SK-N-SH (cell line): ENCODE measurements at regions not wholly inside any gene's neighbourhood (a gene's known extent, or its start where the extent isn't known, plus 50 kb on each side); places are given as distances from the start of the nearest gene placed in this dataset.
A peak's percentile ranks its signal among the peaks of the same experiment; 100 is the strongest.
"Not testable (repeated sequence)": the region's sequence is repeated elsewhere in the genome, so short reads cannot be mapped to it uniquely, and the experiment has no call there.

ENCODE experiments used
- CTCF ChIA-PET: fragments of 300-600, 350-600 bp; formaldehyde crosslinking; extraction: SDS; loops from one replicate; lab custom pipeline; 2021; lab: Yijun Ruan, JAX
- POLR2A ChIA-PET: fragments of 350-600 bp; sonication (Branson Sonifier 250); formaldehyde crosslinking; extraction: SDS; loops from one replicate; lab custom pipeline; 2020; ENCODE audit warnings: antibody characterized with exemption, inconsistent platforms; lab: Yijun Ruan, JAX
- DNase-seq: peaks from one replicate; pipeline ENCODE4 v3.0.0; 2012
- H2AFZ ChIP-seq: fragments of 200-600 bp; sonication (generic); 2 replicates; pipeline ENCODE4 v1.8.1; 2016; ENCODE audit warnings: antibody characterized with exemption, mild to moderate bottlenecking, low read depth
- H3F3A ChIP-seq: fragments of 200-600 bp; sonication (generic); replicated peaks from 2 replicates; pipeline ENCODE3; 2016; ENCODE audit warnings: antibody characterized with exemption, mild to moderate bottlenecking; ENCODE audit not compliant: insufficient read depth
- H3K27ac ChIP-seq, 2 experiments: fragments of 200-500 bp in 1 of 2; fragments of 200-600 bp in 1 of 2; sonication (Bioruptor generic) in 1 of 2; sonication (generic), shearing (Covaris generic) in 1 of 2; 2 replicates each; pipeline versions ENCODE4 v1.5.1 to v1.6.1; 2014 to 2016; ENCODE audit warnings: low read depth in 2 of 2, inconsistent platforms in 1 of 2, low read length in 1 of 2, mild to moderate bottlenecking in 1 of 2, mixed read lengths in 1 of 2
- H3K27me3 ChIP-seq: fragments of 200-600 bp; sonication (generic), shearing (Covaris generic); 2 replicates; pipeline ENCODE4 v1.6.1; 2016; ENCODE audit warnings: mixed run types; ENCODE audit not compliant: insufficient read depth
- H3K36me3 ChIP-seq, 2 experiments: fragments of 200-500 bp in 1 of 2; fragments of 200-600 bp in 1 of 2; sonication (Bioruptor generic) in 1 of 2; sonication (generic) in 1 of 2; replicated peaks in 1 of 2; 2 replicates each; pipeline versions ENCODE3 to v1.5.1; 2014 to 2016; ENCODE audit warnings: low read length in 1 of 2, mild to moderate bottlenecking in 1 of 2; ENCODE audit not compliant: insufficient read depth in 2 of 2, control insufficient read depth in 1 of 2
- H3K4me1 ChIP-seq, 2 experiments: fragments of 200-500 bp in 1 of 2; fragments of 200-600 bp in 1 of 2; sonication (Bioruptor generic) in 1 of 2; sonication (generic), shearing (Covaris generic) in 1 of 2; 2 replicates each; pipeline versions ENCODE4 v1.5.1 to v1.6.1; 2014 to 2016; ENCODE audit warnings: low read depth in 1 of 2, low read length in 1 of 2, mixed run types in 1 of 2; ENCODE audit not compliant: insufficient read depth in 2 of 2, control insufficient read depth in 1 of 2
- H3K4me2 ChIP-seq: fragments of 200-600 bp; sonication (generic), shearing (Covaris generic); 2 replicates; pipeline ENCODE4 v1.6.1; 2017; ENCODE audit warnings: mixed run types
- H3K4me3 ChIP-seq, 2 experiments: fragments of 200-500 bp in 1 of 2; fragments of 200-600 bp in 1 of 2; sonication (Bioruptor generic) in 1 of 2; sonication (generic), shearing (Covaris generic) in 1 of 2; 2 replicates each; pipeline versions ENCODE4 v1.5.1 to v1.8.1; 2014 to 2016; ENCODE audit warnings: low read depth in 2 of 2, inconsistent platforms in 1 of 2, low read length in 1 of 2, mild to moderate bottlenecking in 1 of 2, mixed read lengths in 1 of 2, moderate library complexity in 1 of 2
- H3K79me2 ChIP-seq: fragments of 200-600 bp; sonication (generic); 2 replicates; pipeline ENCODE4 v1.8.1; 2017; ENCODE audit warnings: mild to moderate bottlenecking; ENCODE audit not compliant: insufficient read depth
- H3K9ac ChIP-seq: fragments of 200-600 bp; sonication (generic); 2 replicates; pipeline ENCODE4 v1.6.1; 2017; ENCODE audit warnings: mixed run types
- H3K9me2 ChIP-seq: fragments of 200-600 bp; sonication (generic); 2 replicates; pipeline ENCODE4 v1.6.1; 2017; ENCODE audit warnings: mixed run types
- H3K9me3 ChIP-seq: fragments of 200-600 bp; sonication (generic); 2 replicates; pipeline ENCODE4 v1.6.1; 2017; ENCODE audit warnings: mixed run types, mild to moderate bottlenecking, moderate library complexity
- H4K20me1 ChIP-seq: fragments of 200-600 bp; sonication (generic); 2 replicates; pipeline ENCODE4 v1.6.1; 2017; ENCODE audit warnings: mild to moderate bottlenecking, mixed run types; ENCODE audit not compliant: insufficient read depth
- CTCF ChIP-seq: fragments of 200-600 bp; sonication (generic); IDR thresholded peaks from 2 replicates; pipeline ENCODE4 v1.6.1; 2017; ENCODE audit warnings: antibody characterized with exemption, mild to moderate bottlenecking, moderate library complexity
- EP300 ChIP-seq, 2 experiments: IDR thresholded peaks; 2 replicates each; pipeline versions ENCODE4 v1.4.0 to v1.6.1; 2012; ENCODE audit warnings: borderline replicate concordance in 1 of 2, low read depth in 1 of 2, low read length in 1 of 2
- MAX ChIP-seq: IDR thresholded peaks from 2 replicates; pipeline ENCODE4 v1.4.0; 2012; ENCODE audit warnings: low read depth
- MXI1 ChIP-seq: IDR thresholded peaks from 2 replicates; pipeline ENCODE4 v1.6.1; 2012; ENCODE audit warnings: mild to moderate bottlenecking, low read depth, low read length, improper control_type of control experiment
- NRF1 ChIP-seq: IDR thresholded peaks from 2 replicates; pipeline ENCODE4 v1.6.1; 2012; ENCODE audit warnings: low read depth, mild to moderate bottlenecking, low read length
- PBX3 ChIP-seq: IDR thresholded peaks from 2 replicates; pipeline ENCODE4; 2012
- POLR2AphosphoS5 ChIP-seq: IDR thresholded peaks from 2 replicates; pipeline ENCODE4 v1.6.1; 2012; ENCODE audit warnings: low read depth, low read length
- RAD21 ChIP-seq: IDR thresholded peaks from 2 replicates; pipeline ENCODE4 v1.6.1; 2012; ENCODE audit warnings: mild to moderate bottlenecking, low read length
- REST ChIP-seq: IDR thresholded peaks from 2 replicates; pipeline ENCODE4 v1.6.1; 2012; ENCODE audit warnings: mild to moderate bottlenecking, low read depth, low read length, moderate library complexity
- RFX5 ChIP-seq: IDR thresholded peaks from 2 replicates; pipeline ENCODE4 v1.6.1; 2012; ENCODE audit warnings: mild to moderate bottlenecking, improper control_type of control experiment, low read length
- RXRA ChIP-seq: IDR thresholded peaks from 2 replicates; pipeline ENCODE4 v1.4.0; 2012; ENCODE audit warnings: low read depth, mild to moderate bottlenecking, borderline replicate concordance
- SIN3A ChIP-seq: IDR thresholded peaks from 2 replicates; pipeline ENCODE4 v1.6.1; 2012; ENCODE audit warnings: low read depth, mild to moderate bottlenecking, low read length, moderate library complexity, borderline replicate concordance
- SMC3 ChIP-seq: IDR thresholded peaks from 2 replicates; pipeline ENCODE4 v1.6.1; 2012; ENCODE audit warnings: low read depth, low read length, improper control_type of control experiment
- TAF1 ChIP-seq: IDR thresholded peaks from 2 replicates; pipeline ENCODE4 v1.6.1; 2012; ENCODE audit warnings: low read depth, mild to moderate bottlenecking, low read length, moderate library complexity, borderline replicate concordance
- WGBS: methylation state at CpG from one replicate; pipeline ENCODE4 v1.1.6; 2017; ENCODE audit warnings: low lambda C conversion rate; 5-methylcytosine and 5-hydroxymethylcytosine counted together

GRCh38 chr11:50278756-50279155 is 246.1 kb downstream of the OR4C45 start:
- no peak overlapping the region for H3K9ac ChIP-seq
- ChIA-PET CTCF (no interaction called here), POLR2A (no interaction called here)
- TF ChIP-seq RFX5, result no peak
- no peak for TF ChIP-seq SMC3
- TF ChIP-seq RAD21, result no peak
- TF ChIP-seq PBX3, result no peak
- no peak for TF ChIP-seq REST
- no peaks in the 10 kb centered on the region for H4K20me1 ChIP-seq
- H3K79me2 ChIP-seq, result no peaks in the 10 kb centered on the region
- WGBS, result 68% methylated on average over 17 of the region's 24 CpGs
- H3F3A ChIP-seq, result no peaks in the 10 kb centered on the region
- H3K4me1 ChIP-seq, result no peaks in the 10 kb centered on the region
- no peak overlapping the region for H3K27ac ChIP-seq
- H3K4me2 ChIP-seq, result no peak overlapping the region
- no peaks in the 10 kb centered on the region for H3K36me3 ChIP-seq
- H3K9me3 ChIP-seq, result no peaks in the 10 kb centered on the region
- no peak overlapping the region for H3K4me3 ChIP-seq
- no peak for DNase-seq
- H2AFZ ChIP-seq, result no peak overlapping the region
- H3K27me3 ChIP-seq, result no peaks in the 10 kb centered on the region
- no peaks in the 10 kb centered on the region for H3K9me2 ChIP-seq

- Histone ChIP-seq H3K9ac (peak overlapping the region; percentile 68), H3K79me2 (peaks cover 22% of the 10 kb centered on the region), H3K4me2 (peak overlapping the region; percentile 84), H3K9me3 (no peaks in the 10 kb centered on the region), H2AFZ (peak overlapping the region; percentile 86; the same call in 1 of the 2 replicates), H3K4me3 (peak overlapping the region; percentile 67 to 68), H3K27ac (peak overlapping the region; percentile 65 to 79), H3K27me3 (no peaks in the 10 kb centered on the region), H3F3A (no peaks in the 10 kb centered on the region), H4K20me1 (no peaks in the 10 kb centered on the region), H3K9me2 (no peaks in the 10 kb centered on the region), H3K36me3 (peaks cover 5 to 8% of the 10 kb centered on the region in 2 experiments), H3K4me1 (no peaks in the 10 kb centered on the region; a peak in 1 of 4 replicates)
- ChIA-PET CTCF (no interaction called here), POLR2A (no interaction called here)
- 34% methylated on average over 32 of the region's 59 CpGs for WGBS
- TF ChIP-seq MAX, result peak; percentile 57; the same call in 1 of the 2 replicates
- no peak for TF ChIP-seq SMC3
- TF ChIP-seq TAF1, result peak; percentile 67
- peak; percentile 57; the same call in 1 of the 2 replicates for TF ChIP-seq MXI1
- no peak for TF ChIP-seq SIN3A
- TF ChIP-seq EP300 (IDR thresholded peaks at IDR 0.05; ENCODE audit: borderline replicate concordance in 1 of 2, low read depth in 1 of 2, low read length in 1 of 2), result no peak
- peak; percentile 32; the same call in 1 of the 2 replicates for TF ChIP-seq RAD21
- peak; percentile 66 for TF ChIP-seq POLR2AphosphoS5
- 0 out of 2 replicates have a peak, but pooled peaks have one; percentile 21 for TF ChIP-seq CTCF
- TF ChIP-seq NRF1, result peak; percentile 34; the same call in 1 of the 2 replicates
- TF ChIP-seq RFX5, result peak; percentile 63
- TF ChIP-seq RXRA, result no peak
- peak; percentile 85 for DNase-seq
Measured at GRCh38 chr11:50298182-50298988, 265.7 kb downstream of the OR4C45 start.

- H3K9ac ChIP-seq, H3K9me2 ChIP-seq, H3K4me3 ChIP-seq, H3K4me2 ChIP-seq, H3K36me3 ChIP-seq, DNase-seq, H2AFZ ChIP-seq, H3F3A ChIP-seq, POLR2A ChIA-PET, H3K27me3 ChIP-seq, H3K79me2 ChIP-seq, H3K9me3 ChIP-seq, H4K20me1 ChIP-seq, H3K27ac ChIP-seq, H3K4me1 ChIP-seq, CTCF ChIA-PET: not testable (repeated sequence)
- 18% methylated on average over 2 of the region's 2 CpGs for WGBS
Measured at GRCh38 chr11:50330723-50331122, 298.0 kb downstream of the OR4C45 start.
